ENCODE measurements at regions not wholly inside any gene's neighbourhood (a gene's known extent, or its start where the extent isn't known, plus 50 kb on each side); places are given as distances from the start of the nearest gene placed in this dataset.
"Not testable (repeated sequence)": the region's sequence is repeated elsewhere in the genome, so short reads cannot be mapped to it uniquely, and the experiment has no call there.

- 69 to 82% (median 79%) methylated on average over 4 of the region's 4 CpGs for WGBS, 4 donors
- no peak for DNase-seq
- no peaks in the 10 kb centered on the region for H3K9me3 ChIP-seq (replicated peaks in 1 of 3)
- no peak overlapping the region for H3K27ac ChIP-seq
- TF ChIP-seq CTCF (IDR thresholded peaks at IDR 0.05) (no peak), POLR2A (IDR thresholded peaks at IDR 0.05) (no peak)
- no peak overlapping the region for H3K4me3 ChIP-seq
- H3K36me3 ChIP-seq (replicated peaks in 1 of 2), result no peaks in the 10 kb centered on the region
- H3K27me3 ChIP-seq, result no peaks in the 10 kb centered on the region
- intact Hi-C loops (cut with DNase I), result no loop called here
- H3K4me1 ChIP-seq (replicated peaks in 1 of 2), result no peaks in the 10 kb centered on the region
Observed at GRCh38 chr20:58032599-58032998, 195.9 kb downstream of the ANKRD60 start.

- H3K27me3 ChIP-seq; H3K4me1 ChIP-seq (replicated peaks in 1 of 2); H3K9me3 ChIP-seq (replicated peaks in 1 of 3); H3K27ac ChIP-seq; DNase-seq; H3K4me3 ChIP-seq; H3K36me3 ChIP-seq (replicated peaks in 1 of 2); intact Hi-C loops (cut with DNase I): not testable (repeated sequence)
- 87 to 94% (median 91%) methylated on average over 7 of the region's 7 CpGs for WGBS, 4 donors
Observed at GRCh38 chr20:58031350-58031749, 197.1 kb downstream of the ANKRD60 start.

- H3K4me3 ChIP-seq, result no peak overlapping the region
- peaks cover 11% of the 10 kb centered on the region for H3K27me3 ChIP-seq
- intact Hi-C loops (cut with DNase I), result no loop called here
- TF ChIP-seq POLR2A (IDR thresholded peaks at IDR 0.05) (no peak), CTCF (IDR thresholded peaks at IDR 0.05) (peak in 2 of 6 experiments; percentile 11 to 12)
- H3K27ac ChIP-seq, result no peak overlapping the region
- DNase-seq, result peak in 1 of 7 donors; percentile 45
- 45 to 72% (median 68%) methylated on average over 2 to 3 of the region's 3 CpGs for WGBS, 4 donors
- no peaks in the 10 kb centered on the region for H3K9me3 ChIP-seq (replicated peaks in 1 of 3)
- H3K36me3 ChIP-seq (replicated peaks in 1 of 2), result no peaks in the 10 kb centered on the region
- H3K4me1 ChIP-seq (replicated peaks in 1 of 2), result no peaks in the 10 kb centered on the region
Observed at GRCh38 chr20:58028123-58028522, 200.3 kb downstream of the ANKRD60 start.

- Histone ChIP-seq H3K4me1 (replicated peaks in 1 of 2) (no peaks in the 10 kb centered on the region), H3K36me3 (replicated peaks in 1 of 2) (no peaks in the 10 kb centered on the region), H3K27ac (no peak overlapping the region), H3K4me3 (no peak overlapping the region), H3K27me3 (peaks cover 11% of the 10 kb centered on the region), H3K9me3 (replicated peaks in 1 of 3) (no peaks in the 10 kb centered on the region)
- 35 to 67% (median 49%) methylated on average over 2 of the region's 2 CpGs for WGBS, 4 donors
- DNase-seq, result peak in 1 of 7 donors; percentile 24
- TF ChIP-seq CTCF (IDR thresholded peaks at IDR 0.05) (no peak), POLR2A (IDR thresholded peaks at IDR 0.05) (no peak)
- intact Hi-C loops (cut with DNase I), result no loop called here
Observed at GRCh38 chr20:58026361-58026760, 202.1 kb downstream of the ANKRD60 start.

- Histone ChIP-seq H3K27ac (no peak overlapping the region), H3K4me1 (replicated peaks in 1 of 2) (peaks cover 0 to 5% of the 10 kb centered on the region in 2 donors), H3K9me3 (replicated peaks in 1 of 3) (no peaks in the 10 kb centered on the region), H3K36me3 (replicated peaks in 1 of 2) (no peaks in the 10 kb centered on the region), H3K27me3 (peaks cover 11% of the 10 kb centered on the region), H3K4me3 (no peak overlapping the region)
- intact Hi-C loops (cut with DNase I), result no loop called here
- no peak for TF ChIP-seq CTCF (IDR thresholded peaks at IDR 0.05)
- 22 to 44% (median 29%) methylated on average over 3 of the region's 3 CpGs for WGBS, 4 donors
- DNase-seq, result peak in 1 of 7 donors; percentile 21
Observed at GRCh38 chr20:58025233-58025632, 203.2 kb downstream of the ANKRD60 start.
